Neural cell (in vitro differentiated cells): ENCODE measurements at regions not wholly inside any gene's neighbourhood (a gene's known extent, or its start where the extent isn't known, plus 50 kb on each side); places are given as distances from the start of the nearest gene placed in this dataset.

ENCODE experiments used
- CTCF ChIP-seq: fragments of 450-650 bp; IDR thresholded peaks from 2 replicates; pipeline ENCODE4 v1.5.1; 2014; ENCODE audit warnings: antibody characterized with exemption, mild to moderate bottlenecking, moderate library complexity; ENCODE audit not compliant: poor library complexity, severe bottlenecking
- EP300 ChIP-seq: fragments of 450-650 bp; conservative IDR thresholded peaks from 2 replicates; pipeline ENCODE4 v1.6.1; 2014; ENCODE audit warnings: antibody characterized with exemption, mild to moderate bottlenecking, moderate library complexity; ENCODE audit not compliant: poor library complexity, severe bottlenecking
- MXI1 ChIP-seq: fragments of 450-650 bp; conservative IDR thresholded peaks from 2 replicates; pipeline ENCODE4 v1.6.1; 2014; ENCODE audit warnings: antibody characterized with exemption, mild to moderate bottlenecking; ENCODE audit not compliant: poor library complexity, severe bottlenecking
- POLR2AphosphoS5 ChIP-seq: IDR thresholded peaks from 2 replicates; pipeline ENCODE4 v1.6.1; 2012
- TAF1 ChIP-seq: IDR thresholded peaks from 2 replicates; pipeline ENCODE4 v1.6.1; 2012; ENCODE audit warnings: low read depth

GRCh38 chr7:106597014-106597413 lies 63.9 kb downstream of the CCDC71L start:
- no peak for TF ChIP-seq CTCF
- no peak for TF ChIP-seq POLR2AphosphoS5
- no peak for TF ChIP-seq TAF1
- no peak for TF ChIP-seq EP300
- TF ChIP-seq MXI1 = no peak
